Suppressor macrophage (primary cell): ENCODE measurements at regions not wholly inside any gene's neighbourhood (a gene's known extent, or its start where the extent isn't known, plus 50 kb on each side); places are given as distances from the start of the nearest gene placed in this dataset.

ENCODE experiments used
- DNase-seq, 4 experiments: peaks; one replicate each; pipeline ENCODE4 v3.0.0-alpha.2; 2020 to 2022

- DNase-seq = no peak
These were observed 299.3 kb downstream of the SOX11 start for GRCh38 chr2:5991305-5991968.

GRCh38 chr2:5995832-5996231 is 303.6 kb downstream of the SOX11 start:
- DNase-seq = no peak

- no peak for DNase-seq
These were observed 316.0 kb downstream of the SOX11 start for GRCh38 chr2:6008186-6008585.

GRCh38 chr2:6008726-6009125 is 316.5 kb downstream of the SOX11 start:
- no peak for DNase-seq

GRCh38 chr2:6010163-6010562 is 318.0 kb downstream of the SOX11 start:
- no peak for DNase-seq

GRCh38 chr2:6011921-6012320 is 319.7 kb downstream of the SOX11 start:
- no peak for DNase-seq

GRCh38 chr2:6017736-6018286 is 325.6 kb downstream of the SOX11 start:
- no peak for DNase-seq

GRCh38 chr2:6024229-6024628 is 332.0 kb downstream of the SOX11 start:
- DNase-seq = no peak

- no peak for DNase-seq
These were observed 332.6 kb downstream of the SOX11 start for GRCh38 chr2:6024784-6025183.

- no peak for DNase-seq
These were observed 333.2 kb downstream of the SOX11 start for GRCh38 chr2:6025391-6025790.

GRCh38 chr2:6027066-6027465 is 334.9 kb downstream of the SOX11 start:
- DNase-seq = no peak

- DNase-seq = no peak
These were observed 339.1 kb downstream of the SOX11 start for GRCh38 chr2:6031200-6031867.

GRCh38 chr2:6036211-6036610 is 344.0 kb downstream of the SOX11 start:
- DNase-seq = no peak

- no peak for DNase-seq
These were observed 351.1 kb downstream of the SOX11 start for GRCh38 chr2:6043238-6043637.

- no peak for DNase-seq
These were observed 360.5 kb downstream of the SOX11 start for GRCh38 chr2:6052649-6053048.

- no peak for DNase-seq
These were observed 361.6 kb downstream of the SOX11 start for GRCh38 chr2:6053743-6054142.

GRCh38 chr2:6054161-6054671 is 362.0 kb downstream of the SOX11 start:
- DNase-seq = no peak

GRCh38 chr2:6060992-6061663 is 368.9 kb downstream of the SOX11 start:
- DNase-seq = no peak

- no peak for DNase-seq
These were observed 372.6 kb downstream of the SOX11 start for GRCh38 chr2:6064757-6065156.

GRCh38 chr2:6065703-6066102 is 373.5 kb downstream of the SOX11 start:
- no peak for DNase-seq

GRCh38 chr2:6067089-6067488 is 374.9 kb downstream of the SOX11 start:
- DNase-seq = no peak

- no peak for DNase-seq
These were observed 375.6 kb downstream of the SOX11 start for GRCh38 chr2:6067806-6068205.

- no peak for DNase-seq
These were observed 376.2 kb downstream of the SOX11 start for GRCh38 chr2:6068429-6068828.

- DNase-seq = no peak
These were observed 377.2 kb downstream of the SOX11 start for GRCh38 chr2:6069381-6069780.
